ENCODE measurements at regions not wholly inside any gene's neighbourhood (a gene's known extent, or its start where the extent isn't known, plus 50 kb on each side); places are given as distances from the start of the nearest gene placed in this dataset.

- DNase-seq (ENCODE audit: low read depth in 4 of 4, low spot score in 3 of 4) = no peak
Observed at GRCh38 chr18:41311571-41312547, 643.2 kb upstream of the PIK3C3 start.

- no peak for DNase-seq (ENCODE audit: low read depth in 4 of 4, low spot score in 3 of 4)
Observed at GRCh38 chr18:41297740-41298139, 657.3 kb upstream of the PIK3C3 start.

DNA sequence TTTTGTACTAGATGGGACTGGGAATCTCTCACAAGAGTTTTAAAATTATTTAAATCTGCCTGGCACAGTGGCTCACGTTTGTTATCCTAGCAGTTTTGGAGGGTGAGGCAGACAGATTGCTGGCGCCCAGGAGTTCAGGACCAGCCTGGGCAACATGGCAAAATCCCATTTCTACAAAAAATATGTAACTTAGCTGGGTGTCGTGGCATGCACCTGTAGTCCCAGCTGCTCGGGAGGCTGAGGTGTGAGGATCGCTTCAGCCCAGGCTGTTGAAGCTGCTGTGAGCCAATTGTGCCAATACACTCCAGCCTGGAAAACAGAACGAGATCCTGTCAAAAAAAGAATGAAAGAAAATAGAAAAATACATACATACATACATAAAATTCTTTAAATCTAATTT lies 685.7 kb upstream of the PIK3C3 start:
- DNase-seq (ENCODE audit: low read depth in 4 of 4, low spot score in 3 of 4) = no peak

DNA sequence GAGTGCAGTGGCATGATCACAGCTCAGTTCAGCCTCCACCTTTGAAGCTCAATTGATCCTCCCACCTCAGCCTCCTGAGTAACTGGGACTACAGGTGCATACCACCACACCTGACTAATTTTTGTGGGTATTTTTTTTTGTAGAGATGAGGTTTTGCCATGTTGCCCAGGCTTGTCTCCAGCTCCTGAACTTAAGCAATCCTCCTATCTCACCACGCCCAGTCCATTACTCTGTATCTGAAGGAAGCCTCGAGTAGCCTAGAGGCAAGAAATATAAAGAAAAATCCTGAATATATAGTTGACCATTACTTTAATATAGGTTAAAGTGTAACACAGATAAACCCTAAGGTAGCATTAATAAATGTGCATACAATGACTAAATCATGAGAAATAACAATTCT lies 686.8 kb upstream of the PIK3C3 start:
- DNase-seq (ENCODE audit: low read depth in 4 of 4, low spot score in 3 of 4) = no peak

DNA sequence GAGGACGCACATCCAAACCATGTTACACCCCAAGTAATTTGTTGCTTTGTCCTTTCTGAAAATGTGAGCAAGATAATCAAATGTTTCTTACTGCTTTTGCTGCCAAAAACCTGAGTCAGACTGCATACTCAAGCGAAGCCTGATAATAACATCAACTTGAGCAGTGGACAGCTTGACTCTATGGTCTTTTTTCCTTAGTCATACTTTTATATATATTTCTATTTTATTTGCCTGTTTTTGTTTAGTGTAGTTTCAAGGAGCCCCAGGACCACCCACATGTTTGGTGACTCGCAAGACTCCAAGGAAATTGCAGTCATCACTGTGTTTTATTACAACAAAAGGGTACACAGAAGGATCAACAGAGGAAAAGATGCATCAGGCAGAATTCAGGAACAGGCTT lies 688.4 kb upstream of the PIK3C3 start:
- DNase-seq (ENCODE audit: low read depth in 4 of 4, low spot score in 3 of 4) = no peak

DNA sequence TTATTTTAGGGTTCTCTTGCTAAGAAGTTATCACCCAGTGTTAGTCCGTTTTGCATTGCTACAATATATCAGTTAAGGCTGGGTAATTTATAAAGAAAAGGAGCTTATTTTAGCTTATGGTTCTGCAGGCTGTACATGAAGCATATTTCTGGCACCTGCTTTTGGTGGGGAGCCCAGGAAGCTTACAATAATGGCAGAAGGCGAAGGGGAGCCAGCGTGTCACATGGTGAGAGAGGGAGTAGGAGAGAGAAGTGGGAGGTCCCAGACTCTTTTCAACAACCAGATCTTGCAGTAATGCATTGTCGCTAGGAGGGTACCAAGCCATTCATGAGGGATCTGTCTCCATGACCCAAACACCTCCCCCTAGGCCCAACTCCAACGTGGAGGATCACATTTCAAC lies 688.8 kb upstream of the PIK3C3 start:
- DNase-seq (ENCODE audit: low read depth in 4 of 4, low spot score in 3 of 4) = no peak

DNA sequence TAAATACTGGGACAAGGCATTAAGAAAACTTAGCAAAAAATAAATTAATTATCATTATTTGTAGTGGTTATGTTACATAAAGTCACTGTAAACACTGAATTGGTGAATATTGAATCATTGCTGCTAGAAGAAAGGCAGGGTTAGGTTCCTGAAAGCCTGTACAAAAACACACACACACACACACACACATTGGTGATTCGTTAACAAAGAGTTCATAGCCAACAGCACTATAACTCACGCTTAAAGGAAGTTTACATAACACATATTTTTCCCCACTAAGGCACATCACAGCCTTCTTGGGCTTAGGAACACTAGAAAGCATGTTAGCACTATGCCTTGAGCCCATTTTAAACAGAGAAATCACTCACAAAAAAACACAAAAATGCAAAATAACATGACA lies 690.0 kb upstream of the PIK3C3 start:
- DNase-seq (ENCODE audit: low read depth in 4 of 4, low spot score in 3 of 4) = no peak

- DNase-seq (ENCODE audit: low read depth in 4 of 4, low spot score in 3 of 4) = no peak
Observed at GRCh38 chr18:41263956-41264355, 691.1 kb upstream of the PIK3C3 start.

- DNase-seq (ENCODE audit: low read depth in 4 of 4, low spot score in 3 of 4) = no peak
Observed at GRCh38 chr18:41262688-41263087, 692.3 kb upstream of the PIK3C3 start.

DNA sequence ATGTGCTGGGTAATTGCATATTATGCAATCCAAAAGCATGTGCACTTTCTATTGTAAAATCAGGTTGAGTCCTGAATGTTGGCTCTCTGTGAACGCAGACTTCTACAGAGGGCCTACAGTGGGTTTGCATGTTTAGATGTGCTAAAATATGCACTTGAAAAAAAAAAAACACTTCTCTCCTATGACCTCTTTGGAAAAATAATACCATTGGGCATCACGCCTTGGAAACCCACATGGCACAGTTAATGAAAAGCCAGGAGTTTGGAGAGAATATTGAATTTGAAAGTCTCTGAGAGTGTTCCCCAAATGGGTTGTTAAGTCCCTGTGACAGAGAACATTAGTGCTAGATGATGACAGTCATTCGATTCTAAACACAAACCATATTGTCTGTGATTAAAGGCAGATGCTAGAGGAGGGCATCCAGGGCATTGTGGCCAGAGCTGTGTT lies 710.4 kb upstream of the PIK3C3 start:
- no peak for DNase-seq (ENCODE audit: low read depth in 4 of 4, low spot score in 3 of 4)

DNA sequence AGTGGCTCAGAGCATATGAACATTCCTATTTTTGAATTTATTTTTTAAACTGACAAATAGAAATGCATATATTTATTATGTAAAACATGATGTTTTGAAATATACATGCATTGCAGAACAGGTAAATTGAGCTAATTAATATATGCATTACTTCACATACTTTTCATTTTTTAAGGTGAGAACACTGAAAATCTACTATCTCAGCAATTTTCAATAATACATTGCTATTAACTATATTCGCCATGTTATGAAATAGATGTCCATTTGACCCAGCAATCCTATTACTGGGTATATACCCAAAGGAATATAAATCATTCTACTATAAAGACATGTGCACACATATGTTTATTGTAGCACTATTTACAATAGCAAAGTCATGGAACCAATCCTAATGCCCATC lies 717.7 kb upstream of the PIK3C3 start:
- no peak for DNase-seq (ENCODE audit: low read depth in 4 of 4, low spot score in 3 of 4)

- no peak for DNase-seq (ENCODE audit: low read depth in 4 of 4, low spot score in 3 of 4)
Observed at GRCh38 chr18:41231681-41232080, 723.4 kb upstream of the PIK3C3 start.

DNA sequence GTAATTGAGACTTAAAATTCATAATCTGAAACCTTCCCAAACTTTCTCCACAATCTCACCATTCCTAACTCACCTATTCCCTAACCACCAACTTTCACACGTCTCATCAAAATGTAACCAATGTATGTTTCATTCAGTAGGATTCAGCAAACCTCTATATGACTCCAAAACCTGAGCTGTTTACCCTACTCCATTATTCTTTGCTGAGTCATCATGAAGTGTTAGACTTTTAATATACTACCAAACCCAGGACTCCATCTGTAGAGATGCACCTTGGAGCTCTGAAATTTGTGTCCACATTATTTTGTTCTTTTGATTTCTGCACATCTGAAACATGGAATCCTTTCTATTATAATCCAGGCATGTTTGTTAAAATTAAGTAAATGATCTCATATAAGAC lies 727.0 kb upstream of the PIK3C3 start:
- DNase-seq (ENCODE audit: low read depth in 4 of 4, low spot score in 3 of 4) = no peak

DNA sequence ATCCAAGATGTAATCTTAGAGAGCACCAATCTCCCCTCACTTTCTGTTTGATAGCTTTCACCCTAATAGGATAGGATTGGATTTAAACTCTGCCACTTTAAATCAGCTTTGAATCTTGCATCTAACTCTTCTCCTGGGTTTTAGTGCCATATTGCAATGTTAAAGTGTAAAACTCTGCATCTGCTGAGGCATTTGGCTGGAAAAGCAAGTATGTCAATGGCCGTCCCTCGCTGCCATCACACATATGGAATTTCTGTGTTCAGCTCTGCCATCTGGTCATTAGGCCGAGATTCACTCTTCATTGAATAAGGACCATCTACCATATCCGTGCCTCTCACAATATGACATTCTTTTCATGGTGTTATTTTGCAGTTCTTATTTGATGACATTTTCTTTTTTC lies 728.1 kb upstream of the PIK3C3 start:
- DNase-seq (ENCODE audit: low read depth in 4 of 4, low spot score in 3 of 4) = no peak

DNA sequence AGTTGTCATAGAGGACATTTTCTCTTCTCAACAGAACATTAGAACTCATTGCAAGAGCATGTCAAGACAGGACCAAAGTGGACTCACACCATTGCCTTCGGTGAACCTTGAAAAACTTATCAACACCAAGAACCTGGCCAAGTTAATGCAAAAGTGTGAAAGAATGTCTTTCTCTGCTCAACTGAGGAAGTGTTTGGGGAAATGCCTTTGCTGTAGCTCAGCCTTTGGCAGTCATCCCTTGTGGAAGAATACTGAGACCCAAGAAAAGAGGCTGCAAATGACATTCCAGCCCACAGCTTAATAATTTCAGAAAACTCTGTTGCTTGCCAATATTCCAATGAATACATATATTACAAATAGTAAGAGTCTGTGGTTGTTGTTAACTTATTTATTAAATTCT lies 728.8 kb upstream of the PIK3C3 start:
- no peak for DNase-seq (ENCODE audit: low read depth in 4 of 4, low spot score in 3 of 4)

- DNase-seq (ENCODE audit: low read depth in 4 of 4, low spot score in 3 of 4) = no peak
Observed at GRCh38 chr18:41216341-41217003, 738.6 kb upstream of the PIK3C3 start.

DNA sequence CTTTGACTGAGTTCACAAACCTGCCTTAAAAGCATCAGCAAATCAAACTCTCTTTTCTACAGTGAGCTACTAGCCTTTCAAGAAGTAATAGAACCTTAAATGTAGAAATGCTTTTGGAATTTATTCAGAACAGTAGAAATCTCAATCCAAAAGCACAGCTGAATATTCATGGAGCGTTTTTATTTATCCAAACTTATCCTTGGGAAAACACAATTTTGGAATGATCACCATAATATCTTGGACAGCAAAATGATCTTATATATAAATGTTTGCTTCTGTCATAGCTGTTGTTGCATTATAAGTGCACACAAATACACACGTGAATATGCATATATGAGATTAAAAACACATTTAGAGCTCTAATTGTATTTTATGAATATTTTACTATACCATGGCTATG lies 747.3 kb upstream of the PIK3C3 start:
- DNase-seq (ENCODE audit: low read depth in 4 of 4, low spot score in 3 of 4) = no peak

DNA sequence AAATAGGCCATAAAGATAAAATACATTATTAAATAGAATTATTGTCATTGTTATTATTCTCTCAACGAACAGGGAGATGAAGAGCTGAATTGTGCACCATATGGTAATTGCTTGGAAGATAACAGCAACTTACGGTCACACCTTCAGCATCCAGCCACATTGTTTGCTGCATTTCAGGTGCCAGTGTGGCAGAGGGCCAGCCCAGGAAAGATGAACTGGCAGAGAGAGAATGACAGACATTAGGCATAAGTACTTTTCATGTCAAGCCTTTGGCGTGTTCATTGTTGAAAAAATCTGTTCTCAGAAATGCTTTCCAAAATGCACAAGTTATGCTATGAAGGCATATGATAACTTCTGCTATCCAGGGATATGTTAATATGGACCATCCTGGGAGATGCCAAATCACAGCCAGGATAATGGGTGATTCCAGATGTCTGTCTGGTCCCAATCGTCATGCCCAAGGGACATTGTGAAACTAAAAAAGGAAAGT lies 748.6 kb upstream of the PIK3C3 start:
- DNase-seq (ENCODE audit: low read depth in 4 of 4, low spot score in 3 of 4) = no peak

DNA sequence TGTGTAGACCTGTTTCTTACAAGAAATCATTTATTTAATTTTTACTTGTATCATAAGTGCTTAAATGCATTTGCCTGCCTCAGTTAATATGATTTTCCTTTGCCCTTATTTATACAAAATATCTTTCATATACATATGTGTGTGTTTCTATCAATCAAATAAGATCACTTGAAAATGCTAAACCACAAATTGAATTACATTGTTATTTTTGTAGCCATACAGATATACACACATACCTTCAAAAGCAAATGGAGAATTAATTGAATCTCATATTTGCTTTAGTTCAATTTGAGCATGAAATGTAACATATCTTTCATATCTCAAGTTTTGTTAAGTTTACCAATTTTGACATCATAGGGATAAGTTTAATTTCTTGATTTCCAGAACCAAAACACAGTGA lies 755.8 kb upstream of the PIK3C3 start:
- no peak for DNase-seq (ENCODE audit: low read depth in 4 of 4, low spot score in 3 of 4)

DNA sequence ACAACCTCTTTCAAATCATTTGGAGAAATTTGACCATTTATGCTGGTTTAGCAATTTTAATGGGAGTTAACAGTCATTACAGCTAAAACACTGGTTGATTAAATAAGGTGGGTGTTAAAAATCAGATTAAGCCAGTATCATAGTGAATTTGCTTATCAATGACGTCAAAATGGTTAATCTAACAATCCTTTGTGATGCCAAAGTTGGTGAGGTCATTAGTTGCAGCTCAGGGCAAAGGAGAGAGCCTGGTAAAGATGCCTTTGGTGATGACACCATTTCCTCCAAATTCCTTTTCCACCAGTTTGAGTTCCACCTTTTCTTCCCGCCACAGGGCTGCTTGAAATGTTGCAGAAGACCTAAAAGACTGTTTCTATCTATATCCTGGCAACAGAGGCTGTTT lies 757.1 kb upstream of the PIK3C3 start:
- no peak for DNase-seq (ENCODE audit: low read depth in 4 of 4, low spot score in 3 of 4)

DNA sequence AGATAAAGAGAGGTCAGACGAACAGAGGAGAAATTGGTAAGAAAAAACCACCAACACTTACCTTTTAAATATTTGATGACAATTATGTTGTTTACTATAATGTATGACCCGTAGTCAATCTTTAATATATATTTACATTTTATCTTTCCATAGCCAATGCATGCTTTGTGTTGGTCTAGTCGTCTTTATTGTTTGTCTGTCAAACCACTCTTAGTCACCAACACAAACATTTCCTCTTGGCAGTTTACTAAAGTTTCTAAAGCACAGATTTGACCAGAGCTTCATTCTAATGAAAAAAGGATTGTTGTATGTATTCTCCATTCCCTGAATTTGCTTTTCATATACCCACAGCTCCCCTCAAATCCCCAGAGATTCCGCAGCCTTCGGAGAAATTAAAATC lies 784.7 kb upstream of the PIK3C3 start:
- no peak for DNase-seq (ENCODE audit: low read depth in 4 of 4, low spot score in 3 of 4)

GRCh38 chr18:41165625-41166024 lies 789.4 kb upstream of the PIK3C3 start:
- DNase-seq (ENCODE audit: low read depth in 4 of 4, low spot score in 3 of 4) = no peak
